Activated CD8-positive, alpha-beta T cell treated with anti-CD3 and anti-CD28 coated beads for 36 hours (primary cell): ENCODE measurements at regions not wholly inside any gene's neighbourhood (a gene's known extent, or its start where the extent isn't known, plus 50 kb on each side); places are given as distances from the start of the nearest gene placed in this dataset.

Source experiments
- ATAC-seq: fragments of 200-7000 bp; cut with Tn5 transposase; one replicate; pipeline ENCODE4 v1.10.0; 2021; ENCODE audit warnings: mild to moderate bottlenecking, moderate library complexity
- CTCF ChIA-PET: fragments of 350-600 bp; sonication (Branson Sonifier 250); formaldehyde crosslinking; loops from one replicate; lab custom pipeline; 2021; ENCODE audit warnings: antibody characterized with exemption; lab: Charles Lee
- POLR2A ChIA-PET: fragments of 350-600 bp; sonication (Branson Sonifier 250); formaldehyde crosslinking; loops from one replicate; lab custom pipeline; 2021; ENCODE audit warnings: antibody characterized with exemption; lab: Charles Lee
- DNase-seq: peaks from one replicate; pipeline ENCODE4 v3.0.0-alpha.2; 2020
- H3K27ac Mint-ChIP-seq: one replicate; pipeline ENCODE4 v1.8.0; 2021; ENCODE audit warnings: mild to moderate bottlenecking, mixed read lengths
- H3K27me3 Mint-ChIP-seq: one replicate; pipeline ENCODE4 v1.8.0; 2021; ENCODE audit warnings: mixed read lengths
- H3K36me3 Mint-ChIP-seq: one replicate; pipeline ENCODE4 v1.8.0; 2021; ENCODE audit warnings: low read depth, mixed read lengths
- H3K4me1 Mint-ChIP-seq: one replicate; pipeline ENCODE4 v1.8.0; 2021; ENCODE audit warnings: low read depth, mixed read lengths
- H3K4me3 Mint-ChIP-seq: one replicate; pipeline ENCODE4 v1.8.0; 2021; ENCODE audit warnings: mild to moderate bottlenecking, moderate library complexity, mixed read lengths
- H3K9me3 Mint-ChIP-seq: one replicate; pipeline ENCODE4 v1.8.0; 2021; ENCODE audit warnings: mixed read lengths
- CTCF ChIP-seq: fragments of 200-600 bp; IDR thresholded peaks from one replicate; pipeline ENCODE4 v1.8.0; 2022; ENCODE audit warnings: antibody characterized with exemption, mild to moderate bottlenecking
- intact Hi-C: fragments of 100-400 bp; cut with micrococcal nuclease; formaldehyde crosslinking; loops from one replicate; pipeline ENCODE4 v1.10.0; 2022

- no peak for TF ChIP-seq CTCF
- peaks cover 4% of the 10 kb centered on the region for H3K27me3 Mint-ChIP-seq
- CTCF ChIA-PET, result interaction anchor here (0.8 kb wide), 1 partner anchor 185 kb away, joined by 3 read pairs; no protein-coding TSS in a partner anchor
- no peaks in the 10 kb centered on the region for H3K4me1 Mint-ChIP-seq
- POLR2A ChIA-PET, result interaction anchor here (1.2 kb wide), 1 partner anchor 9 kb away, joined by 3 read pairs; no protein-coding TSS in a partner anchor
- H3K27ac Mint-ChIP-seq, result no peak overlapping the region
- DNase-seq (no peak), ATAC-seq (no peak)
- intact Hi-C loops, result no loop called here
- no peaks in the 10 kb centered on the region for H3K36me3 Mint-ChIP-seq
- no peak overlapping the region for H3K4me3 Mint-ChIP-seq
- no peaks in the 10 kb centered on the region for H3K9me3 Mint-ChIP-seq
Measured at GRCh38 chr14:51554953-51555352, 96.8 kb upstream of the FRMD6 start.

- Mint-ChIP-seq H3K4me1 (peaks cover 14% of the 10 kb centered on the region), H3K9me3 (no peaks in the 10 kb centered on the region), H3K27ac (no peak overlapping the region), H3K4me3 (no peak overlapping the region), H3K36me3 (no peaks in the 10 kb centered on the region), H3K27me3 (peaks cover 2% of the 10 kb centered on the region)
- CTCF ChIA-PET, result no interaction called here
- intact Hi-C loops, result no loop called here
- no peak for DNase-seq
- no peak for ATAC-seq
- no peak for TF ChIP-seq CTCF
- POLR2A ChIA-PET, result no interaction called here
Measured at GRCh38 chr14:51561141-51561540, 90.6 kb upstream of the FRMD6 start.

- Mint-ChIP-seq H3K9me3 (no peaks in the 10 kb centered on the region), H3K27ac (no peak overlapping the region), H3K36me3 (no peaks in the 10 kb centered on the region), H3K4me1 (peaks cover 27% of the 10 kb centered on the region), H3K27me3 (no peaks in the 10 kb centered on the region), H3K4me3 (no peak overlapping the region)
- POLR2A ChIA-PET, result no interaction called here
- no peak for ATAC-seq
- TF ChIP-seq CTCF, result no peak
- CTCF ChIA-PET, result interaction anchor here (1.3 kb wide), 1 partner anchor 9 kb away, joined by 7 read pairs; no protein-coding TSS in a partner anchor
- no peak for DNase-seq
- intact Hi-C loops, result no loop called here
Measured at GRCh38 chr14:51562816-51563215, 88.9 kb upstream of the FRMD6 start.

GRCh38 chr14:51563560-51563959, 88.2 kb upstream of the FRMD6 start:
- Mint-ChIP-seq H3K4me1 (peaks cover 27% of the 10 kb centered on the region), H3K9me3 (no peaks in the 10 kb centered on the region), H3K4me3 (no peak overlapping the region), H3K27ac (no peak overlapping the region), H3K27me3 (no peaks in the 10 kb centered on the region), H3K36me3 (no peaks in the 10 kb centered on the region)
- intact Hi-C loops, result no loop called here
- no peak for DNase-seq
- no peak for ATAC-seq
- TF ChIP-seq CTCF, result no peak
- CTCF ChIA-PET, result interaction anchor here (0.8 to 1.5 kb wide), 5 partner anchors 10 to 415 kb away, joined by 3 to 7 read pairs (median 4); partner anchors contain the start of gene FRMD6
- POLR2A ChIA-PET, result interaction anchor here (1.1 kb wide), 1 partner anchor 8 kb away, joined by 3 read pairs; no protein-coding TSS in a partner anchor

- POLR2A ChIA-PET, result interaction anchor here (1.1 kb wide), 1 partner anchor 9 kb away, joined by 3 read pairs; no protein-coding TSS in a partner anchor
- Mint-ChIP-seq H3K4me3 (no peak overlapping the region), H3K27ac (no peak overlapping the region), H3K4me1 (peaks cover 27% of the 10 kb centered on the region), H3K36me3 (no peaks in the 10 kb centered on the region), H3K9me3 (no peaks in the 10 kb centered on the region), H3K27me3 (no peaks in the 10 kb centered on the region)
- ATAC-seq (no peak), DNase-seq (no peak)
- intact Hi-C loops, result no loop called here
- CTCF ChIA-PET, result interaction anchor here (1.0 to 1.5 kb wide), 4 partner anchors 11 to 414 kb away, joined by 3 to 7 read pairs (median 4); partner anchors contain the start of gene FRMD6
- no peak for TF ChIP-seq CTCF
Measured at GRCh38 chr14:51564460-51564859, 87.2 kb upstream of the FRMD6 start.
